GM23338 (cell line): ENCODE measurements at regions not wholly inside any gene's neighbourhood (a gene's known extent, or its start where the extent isn't known, plus 50 kb on each side); places are given as distances from the start of the nearest gene placed in this dataset.

ENCODE experiments used
- CREB1 ChIP-seq: fragments of 250-450 bp; sonication (Bioruptor Pico); IDR thresholded peaks from 2 replicates; pipeline ENCODE4 v1.5.0; 2020; ENCODE audit warnings: low read depth, mild to moderate bottlenecking, moderate library complexity
- EZH2 ChIP-seq: fragments of 200-600 bp; sonication (generic); IDR thresholded peaks from one replicate; pipeline ENCODE4 v1.8.0; 2017; ENCODE audit warnings: antibody characterized with exemption, mild to moderate bottlenecking, low read depth; ENCODE audit not compliant: unreplicated experiment
- EZH2phosphoT487 ChIP-seq: fragments of 200-600 bp; sonication (generic); IDR thresholded peaks from one replicate; pipeline ENCODE4 v1.8.1; 2018; ENCODE audit warnings: antibody characterized with exemption; ENCODE audit not compliant: unreplicated experiment
- JUNB ChIP-seq: IDR thresholded peaks from one replicate; pipeline ENCODE4 v1.6.1; 2016; ENCODE audit warnings: antibody characterized with exemption; ENCODE audit not compliant: unreplicated experiment
- POLR2AphosphoS5 ChIP-seq: IDR thresholded peaks from 2 replicates; pipeline ENCODE4 v1.6.1; 2016; ENCODE audit warnings: antibody characterized with exemption, low read depth
- STAT1 ChIP-seq: IDR thresholded peaks from one replicate; pipeline ENCODE4 v1.6.1; 2016; ENCODE audit warnings: antibody characterized with exemption; ENCODE audit not compliant: unreplicated experiment
- TF ChIP-seq, protein P1 (sequence below), 2 experiments: fragments of 200-600 bp in 1 of 2; sonication (generic) in 1 of 2; conservative IDR thresholded peaks; 2 replicates each; pipeline versions ENCODE4 v1.5.1 to v1.6.1; 2016 to 2017; ENCODE audit warnings: antibody characterized with exemption in 2 of 2, low read depth in 2 of 2, mild to moderate bottlenecking in 2 of 2, moderate library complexity in 1 of 2
- TF ChIP-seq, protein P2 (sequence below): IDR thresholded peaks from one replicate; pipeline ENCODE4 v1.6.1; 2018; ENCODE audit warnings: antibody characterized with exemption; ENCODE audit not compliant: unreplicated experiment
- TF ChIP-seq, protein P3 (sequence below): IDR thresholded peaks from 2 replicates; pipeline ENCODE4 v1.6.1; 2016; ENCODE audit warnings: antibody characterized with exemption

DNA sequence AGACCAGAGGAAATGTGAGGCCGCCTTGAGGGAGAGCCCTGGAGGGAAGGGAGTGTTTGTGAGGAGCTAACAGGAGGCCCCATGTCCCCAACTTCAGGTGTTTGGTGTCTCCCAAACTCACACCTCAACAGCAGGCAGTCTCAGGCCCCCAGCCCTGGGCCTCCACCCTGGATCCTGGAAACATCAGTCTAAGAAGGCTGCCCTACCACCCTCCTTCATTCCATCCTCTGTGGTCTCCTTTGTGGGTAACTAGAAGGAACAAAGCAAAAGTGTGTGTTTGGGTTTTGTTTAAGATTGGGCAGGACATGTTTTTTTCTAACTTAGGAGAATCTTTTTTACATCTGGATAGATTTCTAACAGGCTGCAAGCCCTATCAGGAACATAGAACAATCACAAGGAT is 404.3 kb downstream of the BCL11A start:
- TF ChIP-seq, protein P1, sequence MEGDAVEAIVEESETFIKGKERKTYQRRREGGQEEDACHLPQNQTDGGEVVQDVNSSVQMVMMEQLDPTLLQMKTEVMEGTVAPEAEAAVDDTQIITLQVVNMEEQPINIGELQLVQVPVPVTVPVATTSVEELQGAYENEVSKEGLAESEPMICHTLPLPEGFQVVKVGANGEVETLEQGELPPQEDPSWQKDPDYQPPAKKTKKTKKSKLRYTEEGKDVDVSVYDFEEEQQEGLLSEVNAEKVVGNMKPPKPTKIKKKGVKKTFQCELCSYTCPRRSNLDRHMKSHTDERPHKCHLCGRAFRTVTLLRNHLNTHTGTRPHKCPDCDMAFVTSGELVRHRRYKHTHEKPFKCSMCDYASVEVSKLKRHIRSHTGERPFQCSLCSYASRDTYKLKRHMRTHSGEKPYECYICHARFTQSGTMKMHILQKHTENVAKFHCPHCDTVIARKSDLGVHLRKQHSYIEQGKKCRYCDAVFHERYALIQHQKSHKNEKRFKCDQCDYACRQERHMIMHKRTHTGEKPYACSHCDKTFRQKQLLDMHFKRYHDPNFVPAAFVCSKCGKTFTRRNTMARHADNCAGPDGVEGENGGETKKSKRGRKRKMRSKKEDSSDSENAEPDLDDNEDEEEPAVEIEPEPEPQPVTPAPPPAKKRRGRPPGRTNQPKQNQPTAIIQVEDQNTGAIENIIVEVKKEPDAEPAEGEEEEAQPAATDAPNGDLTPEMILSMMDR (conservative IDR thresholded peaks at IDR 0.05; ENCODE audit: low read depth in 2 of 2) = no peak
- TF ChIP-seq, protein P2, sequence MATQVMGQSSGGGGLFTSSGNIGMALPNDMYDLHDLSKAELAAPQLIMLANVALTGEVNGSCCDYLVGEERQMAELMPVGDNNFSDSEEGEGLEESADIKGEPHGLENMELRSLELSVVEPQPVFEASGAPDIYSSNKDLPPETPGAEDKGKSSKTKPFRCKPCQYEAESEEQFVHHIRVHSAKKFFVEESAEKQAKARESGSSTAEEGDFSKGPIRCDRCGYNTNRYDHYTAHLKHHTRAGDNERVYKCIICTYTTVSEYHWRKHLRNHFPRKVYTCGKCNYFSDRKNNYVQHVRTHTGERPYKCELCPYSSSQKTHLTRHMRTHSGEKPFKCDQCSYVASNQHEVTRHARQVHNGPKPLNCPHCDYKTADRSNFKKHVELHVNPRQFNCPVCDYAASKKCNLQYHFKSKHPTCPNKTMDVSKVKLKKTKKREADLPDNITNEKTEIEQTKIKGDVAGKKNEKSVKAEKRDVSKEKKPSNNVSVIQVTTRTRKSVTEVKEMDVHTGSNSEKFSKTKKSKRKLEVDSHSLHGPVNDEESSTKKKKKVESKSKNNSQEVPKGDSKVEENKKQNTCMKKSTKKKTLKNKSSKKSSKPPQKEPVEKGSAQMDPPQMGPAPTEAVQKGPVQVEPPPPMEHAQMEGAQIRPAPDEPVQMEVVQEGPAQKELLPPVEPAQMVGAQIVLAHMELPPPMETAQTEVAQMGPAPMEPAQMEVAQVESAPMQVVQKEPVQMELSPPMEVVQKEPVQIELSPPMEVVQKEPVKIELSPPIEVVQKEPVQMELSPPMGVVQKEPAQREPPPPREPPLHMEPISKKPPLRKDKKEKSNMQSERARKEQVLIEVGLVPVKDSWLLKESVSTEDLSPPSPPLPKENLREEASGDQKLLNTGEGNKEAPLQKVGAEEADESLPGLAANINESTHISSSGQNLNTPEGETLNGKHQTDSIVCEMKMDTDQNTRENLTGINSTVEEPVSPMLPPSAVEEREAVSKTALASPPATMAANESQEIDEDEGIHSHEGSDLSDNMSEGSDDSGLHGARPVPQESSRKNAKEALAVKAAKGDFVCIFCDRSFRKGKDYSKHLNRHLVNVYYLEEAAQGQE = no peak
- TF ChIP-seq POLR2AphosphoS5 = no peak
- no peak for TF ChIP-seq EZH2
- TF ChIP-seq CREB1 (CRISPR knock-in tag) = no peak
- no peak for TF ChIP-seq STAT1
- TF ChIP-seq EZH2phosphoT487 = no peak
- no peak for TF ChIP-seq JUNB
- TF ChIP-seq, protein P3, sequence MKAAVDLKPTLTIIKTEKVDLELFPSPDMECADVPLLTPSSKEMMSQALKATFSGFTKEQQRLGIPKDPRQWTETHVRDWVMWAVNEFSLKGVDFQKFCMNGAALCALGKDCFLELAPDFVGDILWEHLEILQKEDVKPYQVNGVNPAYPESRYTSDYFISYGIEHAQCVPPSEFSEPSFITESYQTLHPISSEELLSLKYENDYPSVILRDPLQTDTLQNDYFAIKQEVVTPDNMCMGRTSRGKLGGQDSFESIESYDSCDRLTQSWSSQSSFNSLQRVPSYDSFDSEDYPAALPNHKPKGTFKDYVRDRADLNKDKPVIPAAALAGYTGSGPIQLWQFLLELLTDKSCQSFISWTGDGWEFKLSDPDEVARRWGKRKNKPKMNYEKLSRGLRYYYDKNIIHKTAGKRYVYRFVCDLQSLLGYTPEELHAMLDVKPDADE = no peak
